GM19025 (cell line): ENCODE measurements at regions not wholly inside any gene's neighbourhood (a gene's known extent, or its start where the extent isn't known, plus 50 kb on each side); places are given as distances from the start of the nearest gene placed in this dataset.
"Not testable (repeated sequence)": the region's sequence is repeated elsewhere in the genome, so short reads cannot be mapped to it uniquely, and the experiment has no call there.

Experiments
- ATAC-seq: cut with Tn5 transposase; IDR thresholded peaks from one replicate; pipeline ENCODE4 v1.9.1; 2021; ENCODE audit warnings: mild to moderate bottlenecking, low read depth, moderate library complexity; ENCODE audit not compliant: unreplicated experiment

DNA sequence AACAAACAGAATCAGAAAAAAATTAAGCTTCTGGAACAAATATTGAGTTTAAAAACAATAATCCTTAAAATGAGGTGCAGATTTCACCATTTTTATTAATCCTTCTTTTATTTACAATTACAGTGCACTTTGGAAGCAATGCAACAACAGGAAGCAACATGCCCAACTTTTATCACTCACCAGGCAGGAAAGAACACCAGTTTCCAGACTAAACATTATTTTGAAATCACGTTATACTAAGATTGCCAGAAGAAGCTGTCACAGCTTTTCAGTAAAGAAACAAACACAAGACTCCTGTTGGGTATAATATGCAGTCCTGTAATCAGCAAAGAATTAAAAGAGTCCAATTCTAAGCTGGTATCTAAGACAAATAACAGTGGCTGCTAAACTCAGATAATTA, 137.9 kb upstream of the ZC3H15 start:
- no peak for ATAC-seq

DNA sequence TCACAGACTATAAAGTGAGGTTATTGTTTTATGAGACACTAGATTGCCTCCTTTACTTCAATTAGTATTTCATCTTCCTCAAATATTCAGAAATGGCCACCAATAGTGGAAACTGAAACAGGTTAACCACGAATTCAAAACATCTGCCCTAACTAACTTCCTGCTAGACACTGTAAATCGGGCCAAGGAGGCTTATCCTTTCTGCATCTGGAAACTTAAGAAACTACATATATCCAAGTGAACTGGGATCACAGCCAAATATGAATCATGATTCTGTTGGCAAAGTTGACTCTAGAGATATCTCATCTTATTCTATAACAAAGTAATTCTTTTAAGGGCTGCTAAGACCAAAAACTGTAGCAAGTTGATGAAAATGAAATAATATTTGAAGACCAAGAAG, 136.6 kb upstream of the ZC3H15 start:
- peak; percentile 54 for ATAC-seq

DNA sequence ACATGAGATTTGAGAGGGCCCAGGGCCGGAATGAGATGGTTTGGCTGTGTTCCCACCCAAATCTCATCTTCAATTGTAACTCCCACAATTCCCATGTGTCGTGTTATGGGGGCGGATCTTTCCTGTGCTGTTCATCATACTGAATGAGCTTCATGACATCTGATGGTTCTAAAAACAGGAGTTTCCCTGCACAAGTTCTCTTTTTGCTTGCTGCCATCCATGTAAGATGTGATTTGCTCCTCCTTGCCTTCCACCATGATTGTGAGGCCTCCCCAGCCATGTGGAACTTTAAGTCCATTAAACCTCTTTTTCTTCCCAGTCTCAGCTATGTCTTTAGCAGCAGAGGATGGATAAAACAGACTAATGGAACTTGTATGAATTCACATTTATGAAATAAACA, 131.9 kb upstream of the ZC3H15 start:
- ATAC-seq = not testable (repeated sequence)

DNA sequence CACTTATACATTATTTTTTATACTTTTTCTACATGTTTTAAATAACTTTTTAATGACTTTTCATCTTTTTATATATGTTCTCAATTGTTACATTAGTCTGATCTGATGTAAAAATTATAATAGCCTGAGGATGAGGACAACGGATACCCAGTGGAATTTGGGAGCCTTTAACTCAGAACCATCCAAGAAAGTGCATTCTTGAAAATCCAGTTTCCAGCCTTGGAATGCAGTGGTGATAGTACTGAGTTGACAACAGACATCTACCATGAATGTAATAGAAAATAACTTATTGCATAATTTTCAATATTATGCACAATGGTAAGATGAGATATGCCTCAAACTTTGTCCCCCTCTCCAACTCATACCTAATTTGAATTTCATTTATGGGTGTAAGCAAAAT, 120.7 kb upstream of the ZC3H15 start:
- no peak for ATAC-seq

DNA sequence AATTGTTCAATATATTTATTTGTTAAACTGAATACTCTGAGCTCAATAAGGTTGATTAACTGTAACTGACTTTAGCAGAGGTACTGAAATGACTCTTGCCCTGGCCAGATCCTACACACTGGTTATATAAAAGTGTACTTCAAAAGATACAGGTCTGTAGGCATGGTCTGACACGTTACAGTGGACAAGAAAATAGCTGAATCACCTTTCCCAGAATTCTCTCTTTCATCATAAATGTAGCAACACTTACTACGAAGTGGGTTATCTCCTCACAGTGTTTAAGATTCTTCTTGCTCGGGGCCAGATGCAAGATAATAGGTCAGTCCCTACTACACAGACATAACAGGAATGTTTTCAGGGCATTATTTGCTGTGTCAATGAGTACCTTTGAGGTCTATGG, 107.0 kb upstream of the ZC3H15 start:
- ATAC-seq = no peak

DNA sequence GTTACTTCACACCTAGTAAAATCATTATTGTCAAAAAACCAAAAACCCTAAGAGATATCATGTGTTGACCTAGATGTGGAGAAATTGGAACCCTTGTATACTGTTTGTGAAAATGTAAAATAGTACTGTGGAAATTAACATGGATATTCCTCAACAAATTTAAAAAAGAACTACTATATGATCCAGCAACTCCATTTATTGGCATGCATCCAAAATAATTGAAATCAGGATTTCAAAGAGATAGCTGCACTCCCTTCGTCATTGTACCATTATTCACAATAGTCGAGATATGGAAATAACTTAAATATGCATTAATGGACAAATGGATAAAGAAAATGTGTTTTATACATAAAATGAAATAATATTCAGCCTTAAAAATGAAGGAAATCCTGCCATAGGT, 105.3 kb upstream of the ZC3H15 start:
- ATAC-seq = no peak

DNA sequence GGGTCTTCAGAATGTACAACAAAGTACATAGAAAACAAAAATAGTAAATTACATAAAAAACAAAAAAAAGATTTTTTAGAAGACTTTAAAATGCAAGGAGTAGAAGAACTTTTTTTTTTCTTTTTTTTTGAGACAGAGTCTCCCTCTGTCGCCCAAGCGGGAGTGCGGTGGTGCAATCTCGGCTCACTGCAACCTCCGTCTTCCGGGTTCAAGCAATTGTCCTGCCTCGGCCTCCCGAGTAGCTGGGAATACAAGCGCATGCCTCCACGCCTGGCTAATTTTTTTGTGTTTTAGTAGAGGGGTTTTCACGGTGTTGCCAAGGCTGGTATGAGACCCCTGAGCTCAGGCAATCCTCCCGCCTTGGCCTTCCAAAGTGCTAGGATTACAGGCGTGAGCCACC, 104.5 kb upstream of the ZC3H15 start:
- no peak for ATAC-seq

DNA sequence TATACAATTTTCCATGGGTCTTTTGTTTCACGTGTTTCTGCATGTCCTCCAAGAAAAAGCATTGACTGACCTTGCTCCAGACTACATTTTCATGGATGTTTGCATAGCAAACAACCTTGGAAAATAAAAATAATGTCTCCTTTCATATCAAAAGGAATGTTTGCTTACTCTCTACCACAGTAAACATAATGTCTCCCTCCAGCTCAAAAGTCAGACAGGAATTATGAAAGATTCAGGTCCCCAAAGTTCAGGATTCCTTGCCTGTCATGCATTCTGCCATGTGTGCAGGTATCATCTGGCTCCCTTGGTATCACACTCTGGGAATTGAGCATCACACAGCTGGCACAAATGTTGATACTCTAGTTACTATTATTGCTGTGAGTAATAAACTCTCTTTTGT, 103.1 kb upstream of the ZC3H15 start:
- no peak for ATAC-seq

DNA sequence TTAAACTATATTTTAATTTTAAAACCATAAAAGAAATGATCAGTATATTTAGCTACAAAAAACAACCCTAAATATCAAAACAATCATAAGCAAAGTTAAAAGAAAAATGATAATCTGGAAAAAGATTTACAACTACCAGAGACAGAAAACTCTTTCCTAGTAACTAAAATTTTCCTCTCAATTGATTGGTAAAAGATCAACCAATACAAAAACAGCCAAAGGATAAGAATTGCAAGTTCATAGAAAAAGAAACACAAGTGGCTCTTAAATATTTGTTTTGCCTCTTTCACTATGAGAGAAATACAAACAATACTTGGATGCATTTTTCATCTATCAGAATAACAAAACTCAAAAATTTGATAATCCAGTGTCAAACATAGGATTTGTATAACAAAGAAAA, 101.8 kb upstream of the ZC3H15 start:
- no peak for ATAC-seq

DNA sequence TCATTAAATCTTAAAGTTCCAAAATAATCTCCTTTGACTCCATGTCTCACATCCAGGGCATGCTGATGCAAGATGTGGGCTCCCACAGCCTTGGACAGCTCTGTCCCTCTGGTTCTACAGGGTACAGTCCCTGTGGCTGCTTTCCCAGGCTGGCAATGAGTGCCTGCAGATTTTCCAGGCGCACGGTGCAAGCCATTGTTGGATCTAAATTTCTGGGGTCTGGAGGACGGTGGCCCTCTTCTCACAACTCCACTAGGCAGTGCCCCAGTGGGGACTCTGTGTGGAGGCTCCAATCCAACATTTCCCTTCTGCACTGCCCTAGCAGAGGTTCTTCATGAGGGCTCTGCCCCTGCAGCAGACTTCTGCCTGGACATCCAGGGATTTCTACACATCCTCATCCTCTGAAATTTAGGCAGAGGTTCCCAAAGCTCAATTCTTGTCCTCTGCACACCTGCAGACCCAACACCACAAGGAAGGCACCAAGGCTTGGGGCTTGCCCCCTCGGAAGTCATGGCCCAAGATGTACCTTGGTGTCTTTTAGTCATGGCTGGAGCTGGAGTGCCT, 100.3 kb upstream of the ZC3H15 start:
- ATAC-seq = not testable (repeated sequence)

DNA sequence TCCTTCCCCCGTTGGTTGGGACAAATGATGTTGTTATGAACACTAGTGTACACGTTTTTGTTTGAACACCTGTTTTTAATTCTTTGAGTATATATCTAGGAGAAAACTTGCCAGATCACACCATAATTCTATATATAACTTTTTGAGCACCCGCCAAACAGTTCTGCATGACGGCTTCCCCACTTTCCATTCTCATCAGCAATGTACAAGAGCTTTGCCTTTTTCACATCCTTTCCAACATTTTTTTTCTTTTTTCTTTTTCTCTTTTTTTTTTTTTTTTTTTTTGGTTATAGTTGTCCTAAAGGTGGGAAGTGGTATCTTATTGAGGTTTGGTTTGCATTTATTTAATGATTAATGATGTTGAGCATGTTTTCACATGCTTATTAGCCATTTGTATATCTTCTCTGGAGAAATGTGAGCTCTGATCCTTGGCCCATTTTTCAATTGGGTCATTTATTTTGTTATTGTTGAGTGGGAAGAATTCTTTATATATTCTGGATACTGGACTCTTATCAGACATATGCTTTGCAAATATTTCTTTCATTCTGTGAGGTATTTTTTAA, 86.9 kb upstream of the ZC3H15 start:
- ATAC-seq = no peak

DNA sequence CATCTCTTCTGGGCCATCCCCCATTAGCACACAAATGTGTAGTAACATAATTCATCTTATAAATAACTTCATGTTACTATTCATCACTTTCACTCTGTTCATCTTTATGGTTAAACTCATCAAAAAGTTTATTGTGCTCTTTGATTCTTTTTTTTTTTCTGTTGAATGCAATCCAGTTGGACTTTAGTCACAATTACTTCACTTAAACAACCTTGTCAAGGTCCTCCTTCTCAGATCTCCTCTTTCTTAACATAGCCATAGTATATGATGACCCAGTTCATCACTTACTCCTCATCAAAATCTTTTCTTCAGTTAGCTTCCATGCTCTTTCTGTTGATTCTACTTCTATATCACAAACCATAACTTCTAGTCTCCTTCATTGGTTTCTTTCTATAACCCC, 80.2 kb upstream of the ZC3H15 start:
- no peak for ATAC-seq

DNA sequence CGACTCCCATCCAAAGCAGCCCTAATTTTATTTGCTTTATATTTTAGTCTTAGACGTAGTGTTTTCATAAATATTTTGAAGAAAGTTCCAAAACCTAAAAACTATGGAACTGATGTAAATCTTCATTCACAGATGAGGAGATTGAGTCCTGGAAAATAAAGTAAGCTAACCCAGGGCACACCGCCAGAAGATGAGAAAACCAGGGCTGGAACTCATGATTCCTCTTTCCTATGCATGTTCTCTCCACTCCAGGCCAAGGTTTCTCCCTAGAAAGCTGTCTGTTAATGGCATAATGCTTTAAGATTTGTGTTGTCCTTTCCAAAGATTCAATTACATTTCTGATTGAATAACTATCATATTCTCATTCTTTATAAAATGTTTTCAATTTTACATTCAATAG, 78.4 kb upstream of the ZC3H15 start:
- no peak for ATAC-seq

DNA sequence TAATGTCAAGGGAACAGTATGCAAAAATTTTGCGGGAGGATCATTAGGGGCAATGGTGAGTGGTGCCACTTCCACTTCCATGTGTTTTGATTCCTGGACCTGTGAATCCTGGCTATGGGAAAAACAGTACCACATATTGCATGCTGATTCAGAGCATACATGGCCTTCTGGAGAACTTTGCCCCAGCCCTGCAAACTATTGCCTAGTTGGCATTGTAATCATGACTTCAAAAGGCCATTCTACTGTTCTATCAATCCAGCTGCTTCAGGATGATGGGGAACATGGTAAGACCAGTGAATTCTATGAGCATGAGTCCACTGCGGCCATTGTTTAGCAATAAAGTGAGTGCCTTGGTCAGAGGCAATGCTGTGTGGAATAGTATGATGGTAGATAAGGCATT, 75.3 kb upstream of the ZC3H15 start:
- ATAC-seq = no peak

DNA sequence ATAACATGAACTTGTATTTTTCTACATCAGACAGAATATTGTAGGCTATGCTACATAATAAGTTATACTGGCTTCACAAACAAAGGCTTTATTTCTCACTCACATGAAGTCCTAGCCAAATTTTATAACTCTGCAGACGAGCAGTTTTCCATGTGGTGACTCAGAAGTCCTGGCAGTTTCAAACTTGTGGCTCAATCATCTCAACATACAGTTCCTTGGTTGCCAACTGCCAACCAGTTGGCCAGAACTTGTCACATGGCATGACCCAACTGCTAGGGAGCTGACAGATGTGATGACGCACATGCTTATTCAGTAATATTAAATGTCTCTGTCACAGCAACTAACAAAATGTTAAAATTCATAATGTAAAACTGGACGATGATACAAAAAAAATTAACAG, 63.8 kb upstream of the ZC3H15 start:
- no peak for ATAC-seq

DNA sequence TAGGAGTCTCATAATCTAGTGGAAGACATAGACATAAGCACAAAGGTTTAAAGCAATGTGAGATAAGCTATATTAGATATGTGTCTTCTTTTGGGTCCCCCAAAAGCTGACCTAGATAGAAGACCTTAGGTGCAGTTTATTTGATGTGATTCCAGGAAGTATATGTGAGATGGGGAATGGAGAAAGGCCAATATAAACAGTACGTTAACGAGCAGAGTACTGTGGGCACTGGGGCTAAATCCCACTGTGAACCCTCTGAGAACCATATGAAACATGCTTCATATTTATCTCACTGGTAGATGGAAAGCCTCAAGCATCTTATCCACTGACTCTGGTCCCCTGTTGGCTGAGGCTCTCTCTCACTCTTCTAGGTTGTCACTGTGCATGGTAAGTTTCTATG, 62.6 kb upstream of the ZC3H15 start:
- ATAC-seq = no peak

DNA sequence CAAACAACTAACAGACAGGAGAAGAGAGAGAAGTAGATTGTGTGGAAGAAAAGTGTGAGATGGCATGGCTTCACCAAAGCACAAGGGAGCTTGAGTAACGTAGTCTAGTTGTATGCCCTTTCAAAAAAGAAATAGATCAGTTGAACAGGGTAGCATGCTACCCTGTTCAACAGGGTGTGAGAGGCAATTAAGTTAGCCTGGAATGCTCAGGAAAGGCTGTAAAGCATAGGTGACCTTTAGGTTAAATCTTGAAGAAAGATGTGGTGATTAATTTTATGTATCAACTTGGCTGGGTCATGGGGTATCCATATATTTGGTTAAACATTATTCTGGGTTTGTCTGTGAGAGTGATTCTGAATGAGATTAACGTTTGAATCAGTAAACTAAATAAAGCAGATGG, 61.8 kb upstream of the ZC3H15 start:
- no peak for ATAC-seq

DNA sequence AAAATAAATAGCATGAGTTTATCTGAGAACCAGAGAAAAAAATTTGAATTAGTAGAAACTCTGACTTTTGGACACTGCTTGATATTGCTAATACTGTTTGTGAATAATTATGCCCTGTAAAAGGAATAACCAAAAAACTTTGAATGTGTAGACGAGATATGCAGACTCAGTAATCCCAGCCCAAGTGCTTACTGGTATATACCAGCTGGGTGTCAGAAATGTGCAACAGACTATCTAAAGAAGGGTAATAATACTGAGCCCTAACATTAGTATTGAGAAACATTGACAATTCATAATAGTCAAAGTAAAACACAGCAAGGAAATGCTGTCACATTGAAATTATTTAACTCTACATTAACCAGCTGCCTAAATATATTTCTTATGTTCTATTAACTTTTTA, 60.5 kb upstream of the ZC3H15 start:
- ATAC-seq = no peak

DNA sequence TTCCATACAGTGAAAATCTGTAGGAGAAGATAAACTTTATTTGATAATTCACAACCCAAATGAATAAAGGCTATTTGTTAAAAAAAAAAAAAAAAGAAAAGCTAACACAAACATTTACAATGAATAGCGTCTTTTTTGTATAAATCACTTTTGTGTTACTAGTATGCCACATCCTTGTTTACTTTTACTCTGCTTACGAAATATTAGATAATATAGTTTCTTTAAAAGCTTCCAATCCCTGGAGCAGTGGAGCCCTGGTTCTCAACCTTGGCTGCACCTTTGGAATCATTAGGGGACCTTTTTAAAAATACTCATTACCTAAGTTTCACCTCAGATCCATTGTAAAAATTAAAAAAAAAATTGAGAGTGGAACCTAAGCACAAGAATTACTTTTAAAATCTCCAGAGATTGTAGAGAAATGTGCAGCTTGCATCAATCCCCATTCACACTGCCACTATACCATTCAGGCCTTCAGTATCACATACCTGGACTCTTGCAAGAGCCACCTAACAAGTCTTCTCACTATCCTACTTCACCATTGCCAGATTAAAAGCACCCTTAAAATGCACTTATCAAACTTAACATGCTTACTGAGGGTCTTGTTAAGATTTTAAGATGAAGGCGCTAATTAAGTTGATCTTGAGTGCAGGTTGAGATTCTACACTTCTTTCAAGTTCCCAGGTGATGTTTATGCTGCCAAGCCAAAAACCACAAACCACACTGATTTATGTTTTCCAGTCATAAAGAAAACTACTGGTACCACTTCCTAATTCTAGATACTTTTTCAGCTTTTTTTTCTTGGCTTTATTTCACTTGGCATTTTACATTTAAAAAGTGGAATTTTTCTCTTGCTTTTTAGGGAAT, 59.7 kb upstream of the ZC3H15 start:
- ATAC-seq = peak; percentile 75

DNA sequence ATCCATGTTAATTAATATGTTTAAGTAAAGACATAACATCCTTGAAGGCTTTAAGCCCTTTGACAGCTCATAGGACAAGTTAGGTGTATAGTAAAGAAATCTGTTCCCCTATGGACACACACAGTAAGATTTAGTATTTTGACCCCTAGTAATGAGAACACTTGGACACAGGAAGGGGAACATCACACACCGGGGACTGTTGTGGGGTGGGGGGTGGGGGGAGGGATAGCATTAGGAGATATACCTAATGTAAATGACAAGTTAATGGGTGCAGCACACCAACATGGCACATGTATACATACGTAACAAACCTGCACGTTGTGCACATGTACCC, 59.1 kb upstream of the ZC3H15 start:
- ATAC-seq = peak; percentile 20

DNA sequence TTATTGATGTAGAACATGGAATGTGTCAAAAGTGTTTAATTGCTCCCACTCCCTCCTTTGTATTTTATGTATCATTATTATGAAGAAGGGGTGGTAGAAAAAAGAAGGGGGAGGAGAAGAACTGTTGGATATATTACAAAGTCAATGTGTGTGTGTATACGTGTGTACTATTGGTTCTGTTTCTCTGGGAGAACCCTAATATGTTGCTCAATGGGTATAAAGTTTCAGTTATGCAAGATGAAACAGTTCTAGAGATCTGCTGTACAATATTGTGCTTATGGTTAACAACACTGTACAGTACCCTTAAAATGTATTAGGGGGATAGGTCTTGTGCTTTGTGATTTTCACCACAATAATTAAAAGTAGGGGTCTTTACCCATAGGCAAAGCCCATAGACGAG, 58.1 kb upstream of the ZC3H15 start:
- no peak for ATAC-seq

DNA sequence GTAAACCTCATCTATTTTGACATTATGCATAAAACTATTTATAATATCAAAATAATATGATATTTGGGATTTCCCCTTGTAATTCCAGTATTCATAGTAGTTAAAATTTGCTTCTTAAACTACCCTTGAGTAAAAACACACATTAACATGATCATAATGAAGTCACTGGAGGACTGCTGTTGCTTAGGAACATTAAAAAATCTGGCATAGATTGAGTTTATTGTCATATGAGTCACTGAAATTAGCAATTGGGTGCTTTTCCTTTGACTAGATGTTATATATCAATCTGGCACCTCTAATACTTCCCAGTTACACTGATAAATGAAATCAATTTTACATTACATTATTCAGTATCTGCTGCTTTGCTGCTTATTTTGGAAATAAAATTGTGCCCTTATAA, 57.0 kb upstream of the ZC3H15 start:
- no peak for ATAC-seq
